Heart right ventricle (tissue), 16 donors: ENCODE measurements at regions not wholly inside any gene's neighbourhood (a gene's known extent, or its start where the extent isn't known, plus 50 kb on each side); places are given as distances from the start of the nearest gene placed in this dataset.

Experiments
- ATAC-seq, 8 donors: fragments of 200-7000 bp; cut with Tn5 transposase; one replicate each; pipeline ENCODE4 v1.9.1; 2020; ENCODE audit warnings: mild to moderate bottlenecking in 8 of 8, moderate library complexity in 8 of 8, moderate number of reproducible peaks in 1 of 8
- DNase-seq, 2 donors: peaks; one replicate each; pipeline ENCODE4 v3.0.0-alpha.2; 2020
- H3K27ac ChIP-seq, 10 donors: fragments of 200-600 bp; sonication (generic) in 2 of 10; one replicate each; pipeline versions ENCODE4 v1.5.0 to v1.8.0; 2020 to 2022; ENCODE audit warnings: mild to moderate bottlenecking in 3 of 10
- H3K27me3 ChIP-seq, 7 donors: fragments of 200-600 bp; one replicate each; pipeline ENCODE4 v1.8.0; 2021 to 2022; ENCODE audit warnings: mild to moderate bottlenecking in 2 of 7
- H3K36me3 ChIP-seq, 9 donors: fragments of 200-600 bp; sonication (generic) in 1 of 9; one replicate each; pipeline versions ENCODE4 v1.5.0 to v1.8.0; 2020 to 2022; ENCODE audit warnings: mild to moderate bottlenecking in 2 of 9
- H3K4me1 ChIP-seq, 9 donors: fragments of 200-600 bp; sonication (generic) in 1 of 9; one replicate each; pipeline versions ENCODE4 v1.5.0 to v1.8.0; 2020 to 2022; ENCODE audit warnings: mild to moderate bottlenecking in 4 of 9
- H3K4me3 ChIP-seq, 10 donors: fragments of 200-600 bp; sonication (generic) in 2 of 10; one replicate each; pipeline versions ENCODE4 v1.5.0 to v1.8.0; 2020 to 2022; ENCODE audit warnings: mild to moderate bottlenecking in 7 of 10, moderate library complexity in 2 of 10
- H3K9me3 ChIP-seq, 11 donors: fragments of 200-600 bp in 10 of 11; sonication (generic) in 2 of 11; one replicate each; pipeline versions ENCODE4 v1.5.0 to v1.8.0; 2013 to 2022; ENCODE audit warnings: mild to moderate bottlenecking in 2 of 11, control low read depth in 1 of 11, moderate library complexity in 1 of 11
- CTCF ChIP-seq, 9 donors: fragments of 200-600 bp; sonication (generic) in 2 of 9; IDR thresholded peaks; one replicate each; pipeline versions ENCODE4 v1.5.0 to v1.8.0; 2021 to 2022; ENCODE audit warnings: antibody characterized with exemption in 9 of 9, mild to moderate bottlenecking in 5 of 9, moderate library complexity in 1 of 9
- WGBS, 2 donors: extraction: QIAGEN DNeasy Blood & Tissue Kit; methylation state at CpG; one replicate each; pipeline ENCODE4 v1.1.7; 2013; ENCODE audit warnings: inconsistent platforms in 1 of 2; 5-methylcytosine and 5-hydroxymethylcytosine counted together
- intact Hi-C, 10 donors: fragments of 100-400 bp; cut with DNase I; formaldehyde crosslinking; loops; one replicate each; pipeline versions ENCODE4 v1.11.1 to v1.14.2; 2022
- donor health status: Arrhythmogenic right ventricular cardiomyopathy.
- donor health status: ischemic (EF 13 %, LVEDD 7.1; RV severe dilation, severe dysfunction).
- donor health status: healthy with polysubstance abuse.
- donor health status: DM: no; HTN: yes; CAD: no.
- donor health status: DM: no; HTN: no; CAD: no.
- donor health status: ischemic (EF 25% LVEDD 6.9; RV normal size, moderate dysfunction).
- donor health status: ischemic (EF 25% LVEDD 5.7; RV mildly dilated, moderate dysfunction).
- donor health status: healthy.
- donor health status: DM: yes; HTN: yes; CAD: no.
- donor health status: Ischemic cardiomyopathy.
- donor health status: ischemic (EF 35%, LVEDD 5.7; RV mildly dilated, moderate dysfunction).
- donor health status: nonischemic (EF 11% LVEDD 7.7; RV severe dilation, severe dysfunction).
- donor health status: DM: yes; HTN: yes; CAD: no.
- donor health status: PGD.
- donor health status: ischemic (EF 29% LVEDD 5.4; RV normal size, mild dysfunction).
- donor health status: nonischemic (EF 23%, LVEDD 6.1; RV moderate dilation, normal function).

DNA sequence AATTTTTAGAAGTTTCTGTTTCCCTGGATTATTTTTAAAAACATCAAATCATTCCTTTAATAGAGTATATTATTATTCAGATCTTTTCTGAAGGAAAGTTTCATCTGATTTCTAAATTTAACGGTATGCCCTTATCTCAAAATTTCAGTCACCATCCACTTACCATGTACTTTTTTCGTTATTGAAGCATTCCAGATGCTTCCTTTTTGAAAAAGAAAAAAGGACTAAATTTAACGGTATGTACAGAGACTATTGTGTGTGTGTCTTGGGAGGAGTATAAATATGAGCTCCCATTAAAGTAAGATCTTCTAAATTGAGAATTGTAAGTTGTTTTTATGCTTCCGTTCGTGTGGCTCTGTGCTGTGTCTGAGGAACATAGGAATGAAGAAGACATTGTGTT lies 517.4 kb upstream of the GOLIM4 start:
- Histone ChIP-seq H3K36me3 (no peaks in the 10 kb centered on the region), H3K9me3 (no peaks in the 10 kb centered on the region), H3K27ac (no peak overlapping the region), H3K27me3 (peaks cover 0 to 19% (median 0%) of the 10 kb centered on the region in 7 donors), H3K4me3 (no peak overlapping the region), H3K4me1 (no peaks in the 10 kb centered on the region)
- 30 to 37% methylated on average over 5 of the region's 5 CpGs for whole genome bisulfite sequencing, 2 donors
- ATAC-seq, result no peak
- intact Hi-C loops, result no loop called here
- DNase-seq, result no peak
- TF ChIP-seq CTCF (IDR thresholded peaks at IDR 0.05), result no peak

GRCh38 chr3:168612671-168613070 lies 516.9 kb upstream of the GOLIM4 start:
- intact Hi-C loops, result no loop called here
- ATAC-seq, result no peak
- no peak for TF ChIP-seq CTCF (IDR thresholded peaks at IDR 0.05)

DNA sequence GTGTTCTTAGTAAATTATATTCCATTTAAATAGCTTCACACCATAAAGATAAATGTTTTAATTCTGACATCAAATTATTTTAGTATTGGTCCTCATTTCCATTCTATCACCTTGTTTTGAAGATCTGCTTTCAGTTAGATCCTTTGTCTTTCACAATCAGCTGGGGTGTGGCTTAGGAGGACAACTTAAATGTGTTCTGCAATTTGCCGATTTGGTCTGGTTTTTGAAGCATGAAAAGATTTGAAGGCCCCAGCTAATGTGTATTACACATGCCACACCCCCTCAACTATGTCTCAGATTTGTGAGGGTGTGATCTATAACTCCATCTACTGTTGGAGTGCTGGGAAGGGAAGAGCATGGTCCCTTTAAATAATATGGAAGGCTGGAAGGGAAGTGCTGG lies 516.1 kb upstream of the GOLIM4 start:
- H3K4me1 ChIP-seq, result no peaks in the 10 kb centered on the region
- no peak overlapping the region for H3K4me3 ChIP-seq
- H3K36me3 ChIP-seq, result no peaks in the 10 kb centered on the region
- intact Hi-C loops, result no loop called here
- ATAC-seq, result no peak
- 83 to 85% methylated on average over 1 of the region's 1 CpG for WGBS, 2 donors
- DNase-seq, result no peak
- no peaks in the 10 kb centered on the region for H3K9me3 ChIP-seq
- no peak overlapping the region for H3K27ac ChIP-seq
- TF ChIP-seq CTCF (IDR thresholded peaks at IDR 0.05), result no peak
- peaks cover 0 to 24% (median 5%) of the 10 kb centered on the region in 7 donors for H3K27me3 ChIP-seq

More at GRCh38 chr3:168612671-168613070, 516.9 kb upstream of the GOLIM4 start:
- H3K4me1 ChIP-seq, result no peaks in the 10 kb centered on the region
- H3K9me3 ChIP-seq, result no peaks in the 10 kb centered on the region
- no peaks in the 10 kb centered on the region for H3K36me3 ChIP-seq
- peaks cover 0 to 19% (median 0%) of the 10 kb centered on the region in 7 donors for H3K27me3 ChIP-seq
- H3K27ac ChIP-seq, result no peak overlapping the region
- no peak overlapping the region for H3K4me3 ChIP-seq
- no peak for DNase-seq
- 66 to 78% methylated on average over 5 of the region's 5 CpGs for WGBS, 2 donors

DNA sequence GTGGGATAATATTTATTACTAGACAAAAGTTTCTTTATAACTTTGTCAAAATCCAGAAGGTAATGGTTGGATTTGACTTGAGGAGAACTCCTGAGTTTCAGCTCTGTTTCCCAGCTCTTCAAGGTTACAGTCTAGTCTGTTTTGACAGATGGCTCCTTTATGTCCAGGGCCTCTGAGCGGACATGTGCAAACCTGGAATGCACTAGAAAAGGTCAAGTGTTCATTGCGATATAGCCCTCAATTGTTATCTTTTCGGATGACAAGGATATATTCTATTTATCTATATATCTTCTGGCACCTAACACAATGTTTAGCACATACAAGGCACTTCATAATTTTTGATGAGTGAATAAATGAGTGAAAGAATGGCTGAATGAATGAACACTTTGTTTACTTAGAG lies 513.2 kb upstream of the GOLIM4 start:
- Histone ChIP-seq H3K36me3 (no peaks in the 10 kb centered on the region), H3K27ac (no peak overlapping the region), H3K4me1 (no peaks in the 10 kb centered on the region), H3K4me3 (no peak overlapping the region), H3K27me3 (peaks cover 0 to 24% (median 5%) of the 10 kb centered on the region in 7 donors), H3K9me3 (no peaks in the 10 kb centered on the region)
- no peak for TF ChIP-seq CTCF (IDR thresholded peaks at IDR 0.05)
- DNase-seq, result no peak
- WGBS, 2 donors, result 72 to 89% methylated on average over 3 of the region's 3 CpGs
- no peak for ATAC-seq
- intact Hi-C loops, result no loop called here
